KBM-7 (cell line): ENCODE measurements at regions not wholly inside any gene's neighbourhood (a gene's known extent, or its start where the extent isn't known, plus 50 kb on each side); places are given as distances from the start of the nearest gene placed in this dataset.
A peak's percentile ranks its signal among the peaks of the same experiment; 100 is the strongest.

Source experiments
- DNase-seq: peaks from one replicate; pipeline ENCODE4 v3.0.0-alpha.2; 2015
- in situ Hi-C: fragments of 300-500 bp; cut with MboI; formaldehyde crosslinking; loops from 2 replicates; pipeline ENCODE4 v1.14.3; 2020; ENCODE audit warnings: low sequenced_read_pairs, low pct_unique_long_range_greater_than_20kb, mixed read lengths

DNA sequence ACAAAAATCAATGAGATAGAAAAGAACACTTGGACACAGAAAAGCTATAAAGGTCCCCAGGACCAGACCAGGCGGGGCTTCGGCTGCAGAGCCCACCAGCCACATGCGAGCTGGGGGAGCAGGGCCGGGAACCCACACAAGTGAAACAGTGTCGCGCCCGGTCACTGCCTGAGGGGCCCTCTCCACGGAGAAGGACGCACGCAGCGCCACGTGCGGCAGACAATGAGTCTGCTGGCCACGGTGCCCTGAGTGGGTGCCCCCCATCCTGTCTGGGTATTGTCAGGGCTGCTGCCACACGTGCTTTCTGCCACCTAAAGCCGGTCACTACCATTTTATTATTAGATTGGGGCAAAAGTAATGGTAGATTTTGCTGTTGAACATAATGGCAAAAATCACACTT is 207.9 kb upstream of the HDAC4 start:
- DNase-seq, result no peak
- in situ Hi-C loops, result no loop called here

DNA sequence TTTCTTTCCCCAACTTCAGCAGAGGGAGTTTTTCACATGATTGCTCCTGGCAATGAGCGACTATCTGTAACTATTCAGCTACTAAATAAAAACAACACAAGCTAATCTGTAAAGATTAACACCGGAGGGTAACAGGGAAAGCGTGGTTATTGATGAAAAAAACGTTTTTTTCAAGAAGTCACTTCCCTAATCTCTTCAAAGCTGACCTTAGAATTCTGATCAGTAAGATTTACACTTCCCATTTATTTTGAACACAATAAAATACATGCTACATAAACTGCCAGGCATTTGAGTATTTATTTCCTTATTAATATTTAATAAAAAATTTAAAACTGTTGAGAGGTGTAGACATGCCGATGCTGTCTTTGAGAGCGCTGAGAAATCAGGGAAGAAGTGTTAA is 207.4 kb upstream of the HDAC4 start:
- no peak for DNase-seq
- in situ Hi-C loops, result no loop called here

DNA sequence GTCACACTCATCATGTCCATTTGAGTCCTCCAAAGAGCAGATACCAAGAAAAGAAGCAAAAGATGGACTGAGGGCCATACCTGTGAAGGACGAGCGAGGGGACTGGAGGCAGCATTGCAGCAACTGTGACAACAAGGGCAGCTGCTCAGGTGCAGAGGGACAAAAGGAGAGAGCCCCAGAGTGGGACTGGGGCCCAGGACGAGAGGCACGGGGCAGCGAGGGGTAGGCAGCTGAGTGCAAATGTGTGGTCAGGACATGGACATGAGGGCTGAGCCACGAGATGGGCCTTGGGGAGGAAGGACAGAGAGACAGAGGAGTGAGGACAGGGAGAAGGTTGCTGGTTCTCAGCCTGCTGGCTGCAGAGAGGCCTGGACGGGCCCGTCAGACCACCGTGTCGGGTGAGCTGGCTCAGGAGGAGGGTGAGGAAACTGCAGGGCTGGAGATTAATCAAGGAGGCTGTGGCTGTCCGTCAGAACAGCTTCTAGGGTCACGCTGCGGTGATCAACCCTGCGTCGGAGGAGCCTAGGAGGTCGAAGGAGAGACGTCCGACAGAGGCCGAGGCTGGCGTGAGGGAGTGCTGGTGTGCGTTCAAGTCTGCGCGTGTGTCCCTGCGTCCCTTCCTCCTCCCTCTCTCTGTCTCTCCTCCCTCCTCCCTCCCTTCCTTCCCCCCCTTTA is 206.8 kb upstream of the HDAC4 start:
- in situ Hi-C loops, result no loop called here

DNA sequence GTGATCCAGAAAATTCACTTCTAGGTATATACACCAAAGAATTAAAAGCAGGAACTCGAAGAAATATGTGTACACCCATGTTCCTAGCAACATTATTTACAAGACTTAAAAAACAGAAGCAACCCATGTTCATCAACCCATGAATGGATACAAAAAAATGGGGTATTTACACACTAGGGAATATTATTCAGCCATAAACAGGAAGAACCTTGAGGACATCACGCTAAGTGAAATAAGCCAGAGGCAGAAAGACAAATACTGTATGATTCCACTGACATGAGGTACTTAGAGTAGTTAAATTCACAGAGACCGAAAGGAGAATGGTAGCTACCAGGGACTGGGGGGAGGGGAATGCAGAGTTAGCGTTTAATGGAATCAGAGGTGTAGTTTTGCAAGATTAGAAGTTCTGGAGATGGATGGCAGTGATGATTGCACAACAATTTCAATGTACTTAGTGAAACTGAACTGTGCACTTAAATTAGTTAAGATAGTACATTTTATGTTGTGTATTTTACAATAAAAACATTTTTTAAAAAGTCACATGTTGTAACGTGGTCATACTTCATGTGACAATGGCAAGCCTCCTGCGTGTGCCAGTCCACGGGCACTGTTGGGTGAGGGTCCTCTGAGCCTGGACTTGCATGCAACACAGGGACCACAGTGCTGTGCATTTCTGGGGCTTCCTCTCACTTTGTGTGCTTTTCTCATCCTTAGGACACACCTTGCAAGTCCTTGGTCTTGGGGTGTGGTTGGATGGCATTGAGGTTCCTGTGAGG is 206.1 kb upstream of the HDAC4 start:
- in situ Hi-C loops, result no loop called here
- DNase-seq, result no peak

More for the DNA sequence above, 206.8 kb upstream of the HDAC4 start:
- DNase-seq, result peak; percentile 31

- in situ Hi-C loops, result no loop called here
- DNase-seq, result peak; percentile 59
Measured at GRCh38 chr2:239605976-239606375, 205.2 kb upstream of the HDAC4 start.

DNA sequence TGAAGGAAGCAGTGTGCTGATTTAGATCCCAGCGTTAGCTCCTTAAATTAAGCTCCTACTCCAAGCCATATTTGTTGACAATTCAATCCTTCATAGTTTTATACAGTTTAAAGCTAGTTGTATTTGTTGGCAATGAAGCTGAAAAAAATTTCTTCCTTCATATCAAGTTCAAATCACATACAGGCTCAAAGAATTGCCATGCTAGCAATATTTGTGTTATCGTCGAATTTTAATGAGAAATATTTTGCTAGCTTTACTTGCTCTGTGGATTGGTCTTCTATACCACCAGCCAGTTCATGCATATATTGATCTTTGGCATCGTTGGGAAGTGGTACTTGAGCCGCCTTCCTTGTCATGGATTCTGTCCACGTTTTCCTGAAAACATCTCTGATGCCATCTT is 204.6 kb upstream of the HDAC4 start:
- in situ Hi-C loops, result no loop called here
- DNase-seq, result no peak

GRCh38 chr2:239604861-239605260 is 204.0 kb upstream of the HDAC4 start:
- in situ Hi-C loops, result no loop called here
- no peak for DNase-seq

GRCh38 chr2:239603411-239604356 is 202.9 kb upstream of the HDAC4 start:
- DNase-seq, result no peak
- in situ Hi-C loops, result no loop called here

- in situ Hi-C loops, result no loop called here
- no peak for DNase-seq
Measured at GRCh38 chr2:239602290-239603282, 201.8 kb upstream of the HDAC4 start.

- in situ Hi-C loops, result no loop called here
- no peak for DNase-seq
Measured at GRCh38 chr2:239601880-239602279, 201.1 kb upstream of the HDAC4 start.

DNA sequence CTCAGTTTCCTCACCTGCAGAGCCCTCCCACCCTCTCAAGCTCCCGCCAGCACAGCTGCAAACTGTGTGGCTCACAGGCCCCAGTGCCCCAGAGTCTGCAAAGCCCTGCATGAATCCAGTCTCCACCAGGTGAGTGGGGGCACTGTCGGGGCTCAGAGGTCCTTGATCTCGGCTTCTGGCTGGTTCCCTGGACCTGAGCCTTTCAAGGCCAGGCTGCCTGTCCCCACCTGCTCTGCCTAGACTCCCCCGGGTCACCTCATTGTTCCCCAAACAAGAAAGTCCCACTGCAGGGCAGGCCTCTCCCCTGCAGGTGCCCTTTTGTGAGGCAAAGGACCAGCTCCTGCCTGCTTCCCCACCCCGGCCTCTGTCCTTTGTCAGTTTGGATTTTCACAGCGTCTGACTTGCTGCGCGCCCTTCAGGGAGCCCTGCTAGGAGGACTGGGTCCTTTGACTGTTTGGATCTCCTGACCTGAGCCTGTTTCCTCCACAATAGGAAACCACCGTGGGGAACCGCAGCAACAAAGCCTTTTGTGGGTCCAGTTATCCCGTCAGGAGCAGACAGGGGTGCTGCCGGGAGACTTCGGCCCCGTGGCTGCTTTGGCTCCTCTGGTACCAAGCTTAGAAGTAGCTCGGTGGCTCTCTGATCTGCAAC is 200.5 kb upstream of the HDAC4 start:
- no peak for DNase-seq
- in situ Hi-C loops, result no loop called here

GRCh38 chr2:239600650-239601049 is 199.8 kb upstream of the HDAC4 start:
- in situ Hi-C loops, result no loop called here
- DNase-seq, result no peak

DNA sequence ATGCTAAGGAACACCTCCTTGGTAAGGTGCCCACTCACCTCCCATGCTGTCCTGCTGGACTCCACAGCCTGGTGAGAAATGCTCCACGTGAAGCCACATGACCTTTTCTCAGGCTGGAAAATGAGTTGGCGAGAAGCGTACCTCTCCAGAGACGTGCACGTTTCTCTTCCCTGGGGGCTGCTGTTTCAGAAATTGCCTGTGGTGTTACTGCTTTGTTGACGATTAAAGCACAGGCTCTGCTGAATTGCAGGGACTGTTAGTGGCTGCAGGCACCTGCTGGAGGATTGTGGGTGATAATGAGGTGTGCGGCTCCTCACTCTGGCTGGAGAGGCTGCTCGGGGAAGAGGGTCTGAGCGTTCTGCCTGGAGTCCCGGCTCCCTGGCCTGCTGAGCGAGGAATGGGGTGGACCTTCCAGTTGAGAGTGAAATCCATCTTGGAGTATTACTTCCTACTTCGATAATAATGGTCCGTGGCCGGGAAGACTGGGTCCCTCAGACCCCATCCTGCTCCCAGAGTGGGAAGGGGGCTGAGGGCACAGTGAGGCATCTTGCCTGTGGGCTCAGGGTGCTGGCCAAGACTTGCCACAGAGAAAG is 199.3 kb upstream of the HDAC4 start:
- in situ Hi-C loops, result no loop called here

DNA sequence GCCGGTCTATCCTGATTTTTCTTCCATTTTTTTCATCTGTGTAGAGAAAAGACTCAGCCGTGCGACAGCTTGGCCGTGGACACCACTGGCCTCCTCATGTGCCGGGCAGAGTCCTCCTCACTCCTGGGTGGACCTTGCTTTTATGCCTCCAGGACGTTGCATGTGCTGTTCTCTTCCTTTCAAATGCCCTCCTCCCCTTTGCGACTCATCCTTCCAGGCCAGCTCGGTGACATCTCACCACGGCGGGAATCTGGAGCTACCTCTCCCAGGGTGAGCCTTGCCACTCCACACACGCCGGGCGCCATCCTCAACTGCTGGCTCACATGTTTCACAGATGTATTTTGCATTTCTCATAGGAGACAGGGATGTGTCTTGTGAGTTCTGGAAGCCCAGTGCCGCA is 198.5 kb upstream of the HDAC4 start:
- no peak for DNase-seq
- in situ Hi-C loops, result no loop called here

More for the DNA sequence above, 199.3 kb upstream of the HDAC4 start:
- no peak for DNase-seq

DNA sequence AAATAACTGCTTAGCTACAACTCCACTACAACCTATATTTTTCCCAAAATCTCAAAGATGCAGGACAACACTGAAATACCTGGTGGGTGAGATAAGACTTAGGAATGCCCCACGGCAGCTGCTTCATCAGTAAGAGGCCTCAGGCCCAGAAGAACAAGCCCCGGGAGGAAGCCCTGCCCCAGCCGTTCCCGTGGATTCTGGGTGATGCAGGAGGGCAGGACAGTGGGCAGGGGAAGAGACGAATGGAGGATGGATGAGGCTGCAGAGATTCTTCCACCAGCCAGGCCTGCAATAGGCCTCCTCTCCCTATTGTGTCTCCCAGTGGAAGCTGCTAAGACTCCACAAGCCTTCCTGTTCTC is 197.9 kb upstream of the HDAC4 start:
- in situ Hi-C loops, result no loop called here

DNA sequence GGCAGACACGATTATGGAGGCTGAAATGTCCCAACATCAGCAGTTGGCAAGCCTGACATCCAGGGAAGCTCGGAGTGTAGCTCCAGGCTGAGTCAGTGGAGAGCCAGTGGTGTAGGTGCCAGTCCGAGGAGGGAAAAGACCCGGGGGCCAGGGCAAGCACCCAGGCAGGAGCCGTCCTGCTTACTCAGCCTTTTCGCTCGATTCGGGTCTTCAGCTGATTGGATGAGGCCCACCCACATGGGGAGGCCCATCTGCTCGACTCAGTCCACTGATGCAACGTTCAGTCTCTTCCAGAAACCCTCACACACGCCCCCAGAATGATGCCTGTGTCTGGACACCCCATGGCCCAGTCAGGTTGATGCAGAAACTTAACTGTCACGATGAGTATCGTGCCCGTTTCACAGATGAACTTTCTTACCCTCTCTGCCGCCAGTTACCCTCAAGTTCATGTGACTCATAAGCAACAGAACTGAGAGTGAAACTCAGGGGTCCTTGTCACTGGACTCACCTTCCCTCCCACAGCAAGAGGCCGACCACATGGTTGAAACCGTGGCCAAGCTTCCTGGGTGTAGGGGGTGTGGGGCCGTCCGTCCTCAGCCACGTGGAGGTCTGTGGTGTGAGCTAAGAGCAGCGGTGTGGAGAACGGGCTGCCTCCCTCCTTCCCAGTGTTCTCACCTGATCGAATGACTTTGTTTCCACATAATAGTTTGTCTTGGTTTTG is 197.4 kb upstream of the HDAC4 start:
- DNase-seq, result no peak
- in situ Hi-C loops, result no loop called here

More for the DNA sequence above, 197.9 kb upstream of the HDAC4 start:
- no peak for DNase-seq

DNA sequence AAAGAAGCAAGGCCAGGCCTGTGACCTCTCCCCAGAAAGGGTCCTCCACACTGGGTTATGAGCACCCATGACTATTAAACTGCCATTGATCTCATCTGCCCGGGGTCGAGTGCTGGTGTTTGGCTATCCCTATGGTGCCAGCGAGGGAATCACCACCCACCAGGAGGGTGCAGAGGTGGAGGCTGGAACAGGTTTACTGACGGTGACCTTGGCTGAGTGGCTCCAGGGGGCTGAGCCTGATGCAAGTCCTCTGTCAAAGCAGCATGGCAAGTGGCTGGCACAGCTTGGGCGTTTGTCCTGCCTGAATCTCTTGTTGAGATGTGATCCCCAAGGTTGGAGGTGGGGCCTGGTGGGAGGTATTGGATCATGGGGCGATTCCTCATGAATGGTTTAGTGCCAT is 196.4 kb upstream of the HDAC4 start:
- in situ Hi-C loops, result no loop called here
- no peak for DNase-seq
